ENCODE measurements at regions not wholly inside any gene's neighbourhood (a gene's known extent, or its start where the extent isn't known, plus 50 kb on each side); places are given as distances from the start of the nearest gene placed in this dataset.

DNA sequence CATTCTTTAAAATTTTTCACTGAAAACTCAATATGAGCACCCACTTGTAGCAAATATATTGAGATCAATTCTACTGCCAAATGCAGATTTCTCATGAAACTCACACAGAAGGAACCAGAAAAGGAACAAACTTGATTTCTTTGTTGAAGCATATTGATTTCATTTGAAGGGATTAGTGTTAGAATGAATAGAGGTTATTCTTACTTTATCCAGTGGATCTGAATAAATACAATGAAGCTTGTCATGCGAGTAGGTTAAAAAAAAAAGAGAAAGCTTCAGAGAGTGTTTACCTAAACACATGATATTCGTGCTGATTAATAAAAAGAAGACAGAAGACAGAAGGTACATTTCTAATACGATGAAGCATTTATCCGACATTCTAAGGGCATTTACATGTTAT is 226.7 kb upstream of the ZSWIM2 start:
- no peak for TF ChIP-seq CTCF (IDR thresholded peaks at IDR 0.05)
- no peak for TF ChIP-seq POLR2A (IDR thresholded peaks at IDR 0.05)
- no peak for TF ChIP-seq EP300 (IDR thresholded peaks at IDR 0.05)
- TF ChIP-seq POLR2AphosphoS5 (IDR thresholded peaks at IDR 0.05): no peak

Measured in suprapubic skin (tissue), 4 donors.